GM21717 (cell line): ENCODE measurements at regions not wholly inside any gene's neighbourhood (a gene's known extent, or its start where the extent isn't known, plus 50 kb on each side); places are given as distances from the start of the nearest gene placed in this dataset.
"Not testable (repeated sequence)": the region's sequence is repeated elsewhere in the genome, so short reads cannot be mapped to it uniquely, and the experiment has no call there.

ENCODE experiments used
- ATAC-seq: cut with Tn5 transposase; IDR thresholded peaks from one replicate; pipeline ENCODE4 v1.9.1; 2021; ENCODE audit warnings: mild to moderate bottlenecking, moderate library complexity; ENCODE audit not compliant: unreplicated experiment

DNA sequence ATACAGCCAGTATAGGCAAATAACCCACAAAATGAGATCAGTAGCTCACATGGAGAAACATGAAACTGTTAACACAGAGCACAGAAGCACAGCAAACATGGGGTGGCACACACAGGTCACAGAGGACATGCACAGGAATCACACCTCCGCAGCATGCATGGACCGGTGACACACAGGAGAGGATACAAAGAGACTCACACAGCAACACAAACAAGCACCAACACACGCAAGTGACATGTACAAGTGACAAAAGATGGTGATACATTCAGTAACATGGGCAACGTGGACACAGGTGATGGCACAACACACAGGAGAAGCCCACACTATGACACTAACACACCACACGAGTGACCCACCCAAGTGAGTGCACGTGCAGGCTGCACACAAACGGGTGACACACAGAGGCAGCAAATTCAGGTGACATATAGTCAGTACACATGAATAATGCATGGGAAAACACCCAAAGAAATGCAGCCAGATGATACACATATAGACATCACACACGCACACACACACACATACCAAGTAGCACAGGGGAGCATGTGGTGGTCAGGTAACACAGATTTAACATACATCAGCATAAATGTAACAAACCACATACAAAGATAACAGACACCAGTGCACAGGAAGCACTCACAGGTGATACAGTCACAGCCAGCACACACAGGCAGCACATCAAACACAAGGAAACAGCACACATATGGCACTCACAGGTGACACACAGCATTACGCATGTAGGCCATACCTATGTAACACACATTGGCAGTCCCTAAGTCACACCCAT, 216.0 kb upstream of the SFSWAP start:
- no peak for ATAC-seq

DNA sequence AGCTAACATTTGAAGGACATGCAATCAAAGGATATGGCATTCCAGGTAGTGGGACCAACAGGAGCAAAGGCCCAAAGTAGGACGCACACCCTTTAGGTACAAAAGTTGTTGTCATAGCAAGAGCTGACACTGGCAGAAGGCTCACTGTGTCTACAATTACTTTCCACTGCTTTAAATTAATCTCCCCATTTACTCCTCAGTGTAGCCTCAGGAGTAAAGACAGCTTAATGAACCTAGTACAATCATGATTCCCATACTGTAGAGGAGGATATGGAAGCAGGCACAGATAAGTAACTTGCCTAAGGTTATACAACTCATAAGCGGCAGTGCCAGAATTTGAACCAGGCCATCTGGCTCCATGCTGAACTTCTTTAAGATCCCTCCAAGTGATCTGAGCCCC, 212.9 kb upstream of the SFSWAP start:
- ATAC-seq = no peak

DNA sequence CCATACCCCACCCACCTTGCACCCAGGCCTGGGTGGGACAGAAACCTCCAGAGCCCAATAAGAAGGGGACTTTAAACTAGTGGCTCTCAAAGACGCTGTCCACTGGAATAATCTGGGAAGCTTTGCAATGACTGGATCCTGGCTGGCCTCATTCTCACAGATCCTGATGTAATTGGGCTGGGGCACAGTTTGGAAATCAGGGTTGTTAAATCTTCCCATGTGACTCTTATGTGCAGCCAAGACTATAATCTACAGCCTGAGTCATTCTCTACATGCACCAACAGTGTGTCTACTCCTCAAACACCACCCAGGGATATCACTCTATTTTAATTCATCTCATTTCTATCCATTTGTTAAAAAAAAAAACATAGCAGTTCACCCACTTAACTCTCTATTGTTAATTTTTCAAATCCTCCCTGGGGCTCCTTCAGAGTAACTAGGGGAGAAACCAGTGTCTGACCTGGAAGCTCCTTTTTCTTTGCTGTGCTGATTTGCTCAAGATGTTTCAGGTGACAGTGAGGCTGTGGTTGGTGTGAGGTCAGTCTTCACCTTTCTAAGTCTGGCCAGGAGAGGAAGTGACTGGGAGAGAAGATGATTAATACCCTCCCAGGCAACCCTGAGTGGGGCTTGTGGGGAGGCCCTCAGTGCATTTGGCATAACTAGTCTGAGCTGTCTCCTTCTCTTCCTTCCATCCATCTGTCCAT, 211.6 kb upstream of the SFSWAP start:
- peak; percentile 90 for ATAC-seq

DNA sequence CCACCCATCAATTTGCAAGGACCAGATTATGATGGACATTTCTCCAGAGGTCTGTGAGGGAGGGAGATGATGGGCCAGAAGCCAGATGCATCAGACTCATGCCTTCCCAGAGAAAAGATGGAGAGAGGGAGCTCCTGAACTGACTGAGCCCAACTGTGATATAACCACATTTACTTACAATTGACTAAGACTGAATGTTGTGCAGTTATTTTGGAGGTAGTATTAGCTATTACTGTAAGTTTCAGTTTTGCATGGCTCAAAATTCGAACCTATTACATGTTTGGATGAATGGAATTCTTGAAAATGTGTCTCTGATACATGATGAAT, 211.1 kb upstream of the SFSWAP start:
- ATAC-seq = peak; percentile 35

DNA sequence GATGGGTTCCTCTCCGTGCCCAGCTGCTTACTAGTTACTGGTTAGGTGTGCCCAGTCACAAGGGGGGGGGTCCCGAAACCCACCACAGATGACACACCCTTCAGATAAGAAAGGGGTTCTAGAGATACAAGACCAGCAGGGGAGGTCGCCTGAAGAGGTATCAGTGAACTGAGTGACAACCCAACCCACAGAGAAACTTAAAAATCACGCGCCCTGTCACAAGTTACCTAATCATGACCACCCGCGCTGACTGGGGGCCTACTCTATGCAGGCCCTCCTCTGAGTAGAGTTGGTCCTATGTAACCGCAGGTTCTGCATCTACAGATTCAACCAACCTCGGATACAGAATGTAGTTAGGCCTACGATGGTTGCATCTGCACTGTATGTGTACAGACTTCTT, 210.3 kb upstream of the SFSWAP start:
- ATAC-seq = no peak

DNA sequence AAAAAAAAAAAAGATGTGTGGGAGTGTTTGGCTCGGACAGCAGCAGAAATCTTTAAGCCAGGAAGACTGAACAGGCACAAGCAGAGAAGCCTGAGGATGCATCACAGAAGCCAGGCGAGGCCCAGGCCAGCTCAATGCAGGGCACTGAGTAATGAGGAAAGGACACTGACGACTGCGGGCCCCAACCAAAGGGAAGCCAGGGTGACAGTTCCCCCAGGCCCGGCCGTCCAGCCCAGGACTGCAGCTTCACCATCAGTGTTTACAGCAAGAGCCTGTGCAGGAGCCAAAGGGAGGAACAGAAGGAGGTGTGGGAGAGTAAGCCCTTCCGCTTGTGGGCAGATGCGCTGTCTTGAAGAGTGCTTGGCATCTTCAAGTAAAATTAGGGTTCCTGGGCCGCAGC, 205.3 kb upstream of the SFSWAP start:
- no peak for ATAC-seq

DNA sequence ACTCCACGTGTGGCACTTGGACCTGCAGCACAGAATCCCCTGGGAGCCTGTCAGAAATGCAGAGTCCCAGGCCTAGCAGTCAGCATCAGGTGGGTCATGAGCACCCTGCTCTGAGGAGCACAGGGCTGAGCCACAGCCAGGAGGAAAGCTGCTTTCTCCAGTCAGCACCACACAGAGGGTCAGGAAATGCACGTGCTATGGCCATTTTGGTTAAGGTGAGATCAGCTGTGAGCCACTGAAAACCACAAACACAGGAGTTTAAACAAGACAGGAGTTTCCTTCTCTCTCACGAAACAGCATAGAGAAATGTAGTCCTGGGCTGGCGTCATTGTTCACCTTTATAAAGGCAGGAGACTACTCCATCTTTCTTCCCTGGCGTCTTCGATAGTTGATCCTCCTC, 204.5 kb upstream of the SFSWAP start:
- no peak for ATAC-seq

DNA sequence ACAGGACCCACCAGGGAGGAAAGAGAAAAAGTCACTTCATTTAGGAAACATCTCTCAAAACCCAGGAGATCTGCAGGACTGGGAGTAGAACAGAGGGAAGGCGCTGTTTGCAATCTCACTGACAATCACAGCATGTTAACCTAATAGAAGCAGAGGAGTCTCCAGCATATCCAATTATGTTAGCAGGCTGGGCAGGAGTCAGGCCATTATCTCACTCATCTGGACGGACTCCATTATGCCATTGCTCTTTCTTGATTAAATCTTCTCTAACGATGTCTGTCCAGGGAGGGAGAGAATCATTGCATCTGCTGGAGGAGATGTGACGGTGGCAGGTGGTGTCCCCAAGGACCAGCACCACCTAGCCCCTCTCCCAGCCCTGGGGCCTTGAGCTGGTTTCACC, 203.8 kb upstream of the SFSWAP start:
- ATAC-seq = no peak

DNA sequence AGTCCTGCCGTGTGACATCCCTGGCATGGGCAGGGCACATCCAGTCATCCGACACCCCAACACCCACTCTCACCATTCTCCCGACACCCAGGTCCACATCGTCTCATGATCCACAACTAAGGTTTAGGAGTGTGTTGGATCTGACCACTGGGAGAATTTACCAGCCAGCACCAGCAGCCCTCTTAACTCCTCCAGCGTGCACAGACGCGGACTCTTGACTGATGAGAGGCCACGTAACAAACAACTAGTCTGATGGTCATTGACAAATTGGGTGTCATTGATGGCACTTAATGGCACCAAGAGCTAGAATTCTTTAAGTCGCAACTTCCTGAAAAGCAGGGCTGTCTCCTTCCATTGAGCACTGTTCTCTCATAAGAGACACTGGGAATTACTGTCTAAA, 203.0 kb upstream of the SFSWAP start:
- no peak for ATAC-seq

DNA sequence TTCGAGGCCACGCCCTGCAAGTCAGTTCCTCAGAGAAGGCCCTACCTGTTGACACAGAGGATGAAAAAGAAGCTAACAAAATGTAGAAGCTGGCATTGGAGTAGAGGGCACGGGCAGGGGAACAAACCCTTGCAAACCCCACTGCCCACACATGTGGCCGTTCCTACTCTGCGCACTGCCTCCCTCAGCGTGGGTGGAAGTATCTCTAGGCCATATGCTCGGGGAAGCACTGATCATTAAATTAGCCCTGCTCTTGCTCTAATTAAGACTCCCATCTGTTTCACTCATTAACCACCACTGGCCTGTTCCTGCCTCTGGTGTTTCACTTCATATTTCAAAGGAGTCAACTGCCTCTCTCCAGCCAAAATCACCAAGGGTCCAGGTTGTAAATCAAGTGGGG, 201.2 kb upstream of the SFSWAP start:
- no peak for ATAC-seq

DNA sequence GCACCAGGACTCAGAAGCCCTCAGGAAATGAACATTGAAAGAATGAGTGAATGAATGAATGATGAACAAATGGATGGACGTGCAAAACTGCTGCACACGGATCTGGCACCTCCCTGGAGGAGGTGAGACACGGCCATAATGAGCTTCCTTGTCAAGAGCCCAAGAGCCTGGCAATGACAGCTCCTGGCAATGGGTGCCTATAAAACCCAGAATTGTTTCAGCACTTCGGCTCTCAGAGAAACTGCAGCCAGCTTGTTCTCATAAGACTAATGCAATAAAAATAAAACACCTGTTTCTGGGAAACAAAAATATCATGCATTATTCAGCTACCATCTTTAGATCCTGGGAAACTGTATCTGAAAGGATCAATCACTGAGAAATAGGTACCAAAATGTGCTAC, 200.5 kb upstream of the SFSWAP start:
- no peak for ATAC-seq

DNA sequence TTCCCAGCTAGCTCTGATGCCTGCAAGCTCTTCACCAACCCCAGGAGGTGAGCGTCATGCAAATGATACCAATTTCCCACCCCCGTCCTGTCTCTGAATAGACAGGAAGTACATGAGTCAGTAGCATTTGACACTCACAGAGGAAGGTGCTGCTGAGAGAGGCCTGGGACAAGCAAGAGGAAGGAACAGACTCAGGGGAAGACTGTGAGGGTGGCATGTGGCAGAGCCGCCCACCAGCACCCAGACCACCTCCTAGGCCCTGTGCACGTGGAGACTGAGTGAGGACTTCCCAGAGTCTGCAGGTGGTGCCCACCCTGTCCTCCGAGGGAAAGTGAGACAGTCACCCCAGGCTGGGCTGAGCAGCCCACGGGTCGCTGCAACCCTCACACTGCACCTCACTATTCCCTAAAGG, 199.5 kb upstream of the SFSWAP start:
- ATAC-seq = peak; percentile 99

DNA sequence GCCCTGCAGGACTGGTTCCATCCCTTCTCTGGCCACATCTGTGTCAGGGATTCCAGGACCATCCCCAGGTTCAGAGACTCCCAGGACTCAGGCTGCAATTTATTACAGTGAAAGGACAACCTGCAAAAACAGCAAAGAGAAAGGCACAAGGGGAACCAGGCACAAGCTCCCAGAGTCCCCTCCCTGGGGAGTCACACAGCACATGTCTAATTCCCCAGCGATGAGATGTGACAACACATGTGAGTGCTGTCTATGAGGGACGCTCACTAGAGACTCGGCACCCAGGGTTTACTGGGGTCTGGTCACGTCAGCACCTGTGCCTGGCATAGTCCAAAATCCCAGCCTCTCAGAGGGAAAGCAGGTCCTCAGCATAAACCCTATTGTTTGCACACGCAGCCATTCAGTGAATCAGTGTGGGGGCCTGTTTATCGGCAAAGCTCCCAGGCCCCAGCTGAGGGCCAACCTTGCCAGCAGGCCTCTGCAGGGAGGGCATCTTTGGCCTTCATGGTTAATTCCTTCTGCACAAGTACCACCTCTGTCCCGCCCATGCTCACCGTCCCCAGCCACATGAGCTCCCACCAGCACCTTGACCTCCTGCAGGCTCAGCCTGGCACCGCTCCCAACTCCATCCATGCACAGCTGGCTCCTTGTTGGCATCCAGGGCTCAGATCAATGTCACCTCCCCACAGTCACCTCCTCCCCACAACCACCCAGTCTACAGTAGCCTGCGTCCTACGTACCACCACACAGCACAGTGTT, 198.9 kb upstream of the SFSWAP start:
- peak; percentile 13 for ATAC-seq

DNA sequence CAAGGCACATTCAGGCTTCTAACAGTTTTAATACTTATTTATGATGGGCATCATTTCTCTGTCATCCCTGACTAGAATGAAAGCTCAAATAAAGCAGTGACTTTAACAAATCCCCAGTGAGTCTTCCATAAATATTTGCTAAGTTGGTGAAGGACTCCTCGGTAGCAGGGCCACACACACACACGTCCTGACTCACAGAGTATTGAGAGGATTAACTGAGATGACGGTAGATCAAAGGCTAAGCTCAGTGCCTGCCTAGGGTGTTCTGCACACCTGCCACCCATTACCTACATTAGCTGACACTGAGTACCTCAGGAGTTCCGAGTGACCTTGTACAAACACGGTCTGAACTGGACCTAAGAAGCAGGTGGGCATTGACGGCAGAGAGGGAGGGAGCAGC, 197.3 kb upstream of the SFSWAP start:
- no peak for ATAC-seq

DNA sequence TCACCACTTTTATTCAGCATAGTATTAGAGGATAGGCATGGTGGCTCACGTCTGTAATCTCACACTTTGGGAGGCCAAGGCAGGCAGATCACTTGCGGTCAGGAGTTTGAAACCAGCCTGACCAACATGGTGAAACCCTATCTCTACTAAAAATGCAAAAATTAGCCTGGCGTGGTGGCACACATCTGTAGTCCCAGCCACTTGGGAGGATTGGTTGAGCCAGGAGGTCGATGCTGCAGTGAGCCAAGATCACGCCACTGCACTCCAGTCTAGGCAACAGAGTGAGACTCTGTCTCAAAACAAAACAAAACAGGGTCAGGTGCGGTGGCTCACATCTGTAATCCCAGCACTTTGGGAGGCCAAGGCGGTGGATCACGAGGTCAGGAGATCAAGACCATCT, 190.3 kb upstream of the SFSWAP start:
- ATAC-seq = not testable (repeated sequence)

DNA sequence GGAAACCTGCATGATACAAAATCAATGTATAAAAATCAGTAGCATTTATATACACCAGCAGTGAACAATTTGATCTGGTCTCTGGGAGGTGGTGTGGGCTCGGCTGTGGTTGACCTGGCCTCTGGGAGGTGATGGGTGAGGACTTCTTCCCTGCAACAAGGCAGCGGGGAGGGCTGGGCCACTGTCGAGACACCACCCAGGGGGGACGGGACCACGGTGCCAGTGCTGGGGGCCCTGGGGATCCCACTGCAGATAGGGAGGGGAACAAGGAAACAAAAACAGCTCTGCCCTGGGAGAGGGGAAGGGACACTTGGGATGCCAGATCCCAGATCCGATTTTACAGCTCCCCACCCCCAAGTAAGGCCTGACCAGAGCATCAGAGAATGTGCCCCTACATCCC, 189.6 kb upstream of the SFSWAP start:
- no peak for ATAC-seq

DNA sequence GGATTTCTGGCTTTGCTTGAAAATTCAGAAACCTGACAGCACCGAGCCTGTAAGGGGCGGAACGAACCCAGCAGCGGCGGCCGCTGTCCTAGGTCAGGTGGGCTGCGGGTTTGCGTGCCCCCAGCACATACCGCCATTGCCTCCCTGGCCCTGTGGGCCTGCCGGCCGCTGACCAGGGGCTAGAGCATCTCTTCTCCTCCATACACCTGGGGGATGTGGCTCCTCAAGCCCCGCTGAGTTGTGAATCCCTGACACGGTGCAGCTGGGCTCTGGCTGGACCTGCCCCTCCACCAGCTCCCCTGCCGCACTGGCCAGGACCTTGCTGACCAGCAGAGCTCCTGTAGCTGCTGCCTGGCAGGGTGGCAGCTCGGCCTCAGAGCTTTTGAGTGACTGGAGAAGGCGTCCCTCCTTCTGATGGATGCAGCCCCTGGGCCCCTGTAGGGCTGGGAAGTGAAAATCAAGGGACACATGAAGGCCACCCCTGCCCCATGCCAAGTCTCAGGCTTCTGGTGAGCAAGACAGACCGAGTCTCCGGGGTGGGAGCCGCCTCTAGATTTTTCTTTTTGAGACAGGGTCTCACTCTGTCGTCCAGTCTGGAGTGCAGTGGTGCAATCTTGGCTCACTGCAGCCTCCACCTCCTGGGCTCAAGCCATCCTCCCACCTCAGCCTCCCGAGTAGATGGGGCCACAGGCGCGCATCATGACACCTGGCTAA, 184.9 kb upstream of the SFSWAP start:
- ATAC-seq = no peak

DNA sequence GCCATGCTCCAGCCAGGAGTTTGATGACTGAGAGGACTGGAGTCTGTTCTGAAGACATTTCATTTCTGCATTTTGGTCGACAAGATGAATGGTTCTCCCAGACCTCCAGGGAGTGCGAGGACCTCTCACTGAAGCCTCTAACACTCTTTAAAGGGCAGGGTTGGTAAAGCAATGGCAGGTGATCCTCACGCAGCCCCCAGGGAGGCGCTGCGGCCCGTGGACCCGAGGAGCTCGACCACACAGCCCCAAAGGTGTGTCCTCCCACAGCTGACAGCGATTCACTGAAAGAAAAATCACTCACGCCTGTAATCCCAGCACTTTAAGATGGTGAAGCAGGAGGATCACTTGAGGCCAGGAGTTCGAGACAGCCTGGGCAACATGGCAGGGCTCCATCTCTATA, 183.8 kb upstream of the SFSWAP start:
- ATAC-seq = no peak

DNA sequence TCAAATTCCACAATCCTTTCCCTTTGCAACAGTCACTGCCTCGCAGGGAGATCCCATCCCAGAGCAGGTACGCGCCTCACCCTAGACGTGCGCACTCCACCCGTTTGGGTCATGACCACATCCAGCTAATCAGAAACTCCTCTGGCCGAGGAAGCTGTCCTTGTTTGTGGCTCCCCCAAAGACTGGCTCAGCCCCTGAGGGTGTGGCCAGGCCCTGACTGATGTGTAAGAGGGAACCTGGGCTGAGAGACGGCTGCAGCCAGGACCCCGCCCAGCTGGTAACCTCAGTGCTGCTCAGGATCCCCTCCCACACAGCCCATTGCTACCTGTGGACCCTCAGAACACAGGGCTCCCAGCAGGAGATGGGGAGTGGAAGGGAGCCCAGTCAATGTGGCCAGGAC, 183.2 kb upstream of the SFSWAP start:
- ATAC-seq = no peak

DNA sequence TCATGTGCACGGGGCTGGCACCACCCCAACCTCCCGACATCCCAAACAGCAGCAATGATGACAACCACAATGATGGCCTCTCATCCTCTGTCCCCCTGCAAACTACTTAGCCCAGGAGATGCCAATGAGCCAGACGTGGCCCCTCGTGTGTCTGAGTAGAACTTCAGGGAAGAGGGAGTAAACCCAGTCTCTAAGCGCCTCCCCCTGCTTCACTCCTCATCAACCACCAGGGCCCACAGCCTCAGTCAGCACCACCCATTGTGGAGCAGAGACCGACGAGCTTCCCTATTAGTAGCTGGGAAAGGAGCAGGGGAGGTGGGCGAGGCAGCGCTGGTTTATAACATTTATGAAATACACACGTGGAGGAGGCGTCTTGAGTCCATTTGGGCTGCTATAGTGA, 182.7 kb upstream of the SFSWAP start:
- no peak for ATAC-seq

DNA sequence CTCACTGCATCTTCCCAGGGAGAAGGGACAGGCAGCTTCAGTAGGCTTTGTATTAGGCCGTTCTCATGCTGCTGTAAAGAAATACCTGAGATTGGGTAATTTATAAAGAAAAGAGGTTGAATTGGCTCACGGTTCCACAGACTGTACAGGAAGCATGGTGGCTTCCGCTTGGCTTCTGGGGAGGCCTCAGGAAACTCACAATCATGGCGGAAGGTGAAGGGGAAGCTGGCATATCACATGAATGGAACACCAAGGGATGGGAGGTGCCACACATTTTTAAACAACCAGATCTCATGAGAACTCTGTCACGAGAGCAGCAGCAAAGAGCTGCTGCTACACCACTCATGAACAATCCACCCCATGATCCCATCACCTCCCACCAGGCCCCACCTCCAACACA, 182.2 kb upstream of the SFSWAP start:
- ATAC-seq = no peak
